HepG2 (cell line): ENCODE measurements at regions not wholly inside any gene's neighbourhood (a gene's known extent, or its start where the extent isn't known, plus 50 kb on each side); places are given as distances from the start of the nearest gene placed in this dataset.

Experiments
- PHF8 ChIP-seq: sonication (generic); formaldehyde crosslinking; IDR thresholded peaks from 2 replicates; pipeline ENCODE4 v1.5.0; 2020; ENCODE audit warnings: missing genetic modification reagents
- TAF15 ChIP-seq: fragments of 200-400 bp; formaldehyde crosslinking; IDR thresholded peaks from one replicate; pipeline ENCODE4 v1.6.1; 2018; ENCODE audit warnings: mild to moderate bottlenecking, low read depth, low read length; ENCODE audit not compliant: poor library complexity, severe bottlenecking
- ZNF569 ChIP-seq: sonication (generic); formaldehyde crosslinking; IDR thresholded peaks from 2 replicates; pipeline ENCODE4 v1.5.0; 2020; ENCODE audit warnings: mild to moderate bottlenecking, missing genetic modification reagents, moderate library complexity, borderline replicate concordance
- TF ChIP-seq, protein P1 (sequence below): sonication (generic); formaldehyde crosslinking; conservative IDR thresholded peaks from 2 replicates; pipeline ENCODE4 v1.8.0; 2022; ENCODE audit warnings: missing genetic modification reagents
- TF ChIP-seq, protein P2 (sequence below): sonication (generic); formaldehyde crosslinking; IDR thresholded peaks from 2 replicates; pipeline ENCODE4 v1.5.0; 2020; ENCODE audit warnings: mild to moderate bottlenecking, missing genetic modification reagents, moderate library complexity

DNA sequence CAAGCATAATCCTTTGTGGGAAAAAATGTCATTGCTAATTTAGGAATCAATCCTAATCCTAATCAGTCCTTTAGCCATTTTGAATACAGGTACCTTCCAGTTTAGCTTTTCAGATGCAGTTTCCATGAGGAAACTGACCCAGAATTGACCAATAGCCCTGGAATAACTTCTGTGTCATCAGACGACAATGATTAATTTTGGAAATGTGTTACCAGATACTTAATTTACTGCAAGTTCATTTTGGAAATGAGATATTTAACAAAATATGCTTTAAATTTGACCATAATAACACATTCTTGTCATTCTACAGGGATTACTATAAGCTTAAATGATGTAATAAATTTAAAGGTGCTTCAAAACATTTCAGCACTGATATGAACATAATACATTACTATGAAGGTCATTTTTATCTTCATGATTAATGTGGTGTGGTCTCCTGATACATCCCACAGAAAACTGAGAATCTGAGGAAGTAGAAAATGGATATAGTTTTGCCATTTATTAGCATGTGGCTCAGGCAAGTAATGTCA, 129.8 kb upstream of the SH3BP4 start:
- no peak for TF ChIP-seq ZNF569 (CRISPR knock-in tag)
- no peak for TF ChIP-seq TAF15
- TF ChIP-seq, protein P1, sequence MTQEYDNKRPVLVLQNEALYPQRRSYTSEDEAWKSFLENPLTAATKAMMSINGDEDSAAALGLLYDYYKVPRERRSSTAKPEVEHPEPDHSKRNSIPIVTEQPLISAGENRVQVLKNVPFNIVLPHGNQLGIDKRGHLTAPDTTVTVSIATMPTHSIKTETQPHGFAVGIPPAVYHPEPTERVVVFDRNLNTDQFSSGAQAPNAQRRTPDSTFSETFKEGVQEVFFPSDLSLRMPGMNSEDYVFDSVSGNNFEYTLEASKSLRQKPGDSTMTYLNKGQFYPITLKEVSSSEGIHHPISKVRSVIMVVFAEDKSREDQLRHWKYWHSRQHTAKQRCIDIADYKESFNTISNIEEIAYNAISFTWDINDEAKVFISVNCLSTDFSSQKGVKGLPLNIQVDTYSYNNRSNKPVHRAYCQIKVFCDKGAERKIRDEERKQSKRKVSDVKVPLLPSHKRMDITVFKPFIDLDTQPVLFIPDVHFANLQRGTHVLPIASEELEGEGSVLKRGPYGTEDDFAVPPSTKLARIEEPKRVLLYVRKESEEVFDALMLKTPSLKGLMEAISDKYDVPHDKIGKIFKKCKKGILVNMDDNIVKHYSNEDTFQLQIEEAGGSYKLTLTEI (CRISPR knock-in tag) = no peak
- TF ChIP-seq, protein P2, sequence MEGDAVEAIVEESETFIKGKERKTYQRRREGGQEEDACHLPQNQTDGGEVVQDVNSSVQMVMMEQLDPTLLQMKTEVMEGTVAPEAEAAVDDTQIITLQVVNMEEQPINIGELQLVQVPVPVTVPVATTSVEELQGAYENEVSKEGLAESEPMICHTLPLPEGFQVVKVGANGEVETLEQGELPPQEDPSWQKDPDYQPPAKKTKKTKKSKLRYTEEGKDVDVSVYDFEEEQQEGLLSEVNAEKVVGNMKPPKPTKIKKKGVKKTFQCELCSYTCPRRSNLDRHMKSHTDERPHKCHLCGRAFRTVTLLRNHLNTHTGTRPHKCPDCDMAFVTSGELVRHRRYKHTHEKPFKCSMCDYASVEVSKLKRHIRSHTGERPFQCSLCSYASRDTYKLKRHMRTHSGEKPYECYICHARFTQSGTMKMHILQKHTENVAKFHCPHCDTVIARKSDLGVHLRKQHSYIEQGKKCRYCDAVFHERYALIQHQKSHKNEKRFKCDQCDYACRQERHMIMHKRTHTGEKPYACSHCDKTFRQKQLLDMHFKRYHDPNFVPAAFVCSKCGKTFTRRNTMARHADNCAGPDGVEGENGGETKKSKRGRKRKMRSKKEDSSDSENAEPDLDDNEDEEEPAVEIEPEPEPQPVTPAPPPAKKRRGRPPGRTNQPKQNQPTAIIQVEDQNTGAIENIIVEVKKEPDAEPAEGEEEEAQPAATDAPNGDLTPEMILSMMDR (CRISPR knock-in tag) = no peak
- TF ChIP-seq PHF8 (CRISPR knock-in tag) = no peak
